HG02852 (cell line): ENCODE measurements at regions not wholly inside any gene's neighbourhood (a gene's known extent, or its start where the extent isn't known, plus 50 kb on each side); places are given as distances from the start of the nearest gene placed in this dataset.

Experiments used
- ATAC-seq: cut with Tn5 transposase; IDR thresholded peaks from one replicate; pipeline ENCODE4 v1.9.1; 2021; ENCODE audit warnings: mild to moderate bottlenecking, moderate library complexity; ENCODE audit not compliant: unreplicated experiment

- ATAC-seq = no peak
These were observed 1404.0 kb downstream of the AACS start for GRCh38 chr12:126469211-126469610.

GRCh38 chr12:126474703-126475102 is 1409.5 kb downstream of the AACS start:
- no peak for ATAC-seq

GRCh38 chr12:126480451-126480850 is 1415.2 kb downstream of the AACS start:
- no peak for ATAC-seq

GRCh38 chr12:126481688-126482087 is 1416.5 kb downstream of the AACS start:
- no peak for ATAC-seq

GRCh38 chr12:126482238-126482889 is 1417.1 kb downstream of the AACS start:
- no peak for ATAC-seq

GRCh38 chr12:126483145-126484068 is 1418.2 kb downstream of the AACS start:
- ATAC-seq = no peak

GRCh38 chr12:126487431-126487980 is 1422.3 kb downstream of the AACS start:
- no peak for ATAC-seq

GRCh38 chr12:126488806-126489205 is 1423.6 kb downstream of the AACS start:
- no peak for ATAC-seq

GRCh38 chr12:126492181-126492580 is 1426.9 kb downstream of the AACS start:
- no peak for ATAC-seq

GRCh38 chr12:126493366-126494108 is 1428.3 kb downstream of the AACS start:
- ATAC-seq = no peak

- ATAC-seq = no peak
These were observed 1431.0 kb downstream of the AACS start for GRCh38 chr12:126496201-126496600.

GRCh38 chr12:126506426-126507182 is 1441.4 kb downstream of the AACS start:
- no peak for ATAC-seq

GRCh38 chr12:126507231-126507630 is 1442.0 kb downstream of the AACS start:
- no peak for ATAC-seq

- ATAC-seq = no peak
These were observed 1444.3 kb downstream of the AACS start for GRCh38 chr12:126509572-126509971.

- ATAC-seq = no peak
These were observed 1445.4 kb downstream of the AACS start for GRCh38 chr12:126510630-126511029.

GRCh38 chr12:126512916-126513913 is 1448.0 kb downstream of the AACS start:
- no peak for ATAC-seq

GRCh38 chr12:126518596-126519200 is 1453.5 kb downstream of the AACS start:
- no peak for ATAC-seq

GRCh38 chr12:126519833-126520232 is 1454.6 kb downstream of the AACS start:
- no peak for ATAC-seq

GRCh38 chr12:126523891-126524290 is 1458.7 kb downstream of the AACS start:
- ATAC-seq = no peak
